Panc1 (cell line): ENCODE measurements at regions not wholly inside any gene's neighbourhood (a gene's known extent, or its start where the extent isn't known, plus 50 kb on each side); places are given as distances from the start of the nearest gene placed in this dataset.

Experiments
- ATAC-seq: fragments of 200-7000 bp; cut with Tn5 transposase; 2 replicates; pipeline ENCODE4 v1.9.1; 2020; ENCODE audit warnings: mild to moderate bottlenecking, moderate library complexity
- BruUV-seq: library from RNA; stranded (reverse); fragments of 400-500 nt; replicated peaks from 2 replicates; lab custom pipeline; 2021; lab: Mats Ljungman, UMichigan
- CTCF ChIA-PET: fragments of 300-600 bp; sonication (Branson Sonifier 250); formaldehyde crosslinking; loops from one replicate; lab custom pipeline; 2022; ENCODE audit warnings: antibody characterized with exemption; lab: Charles Lee
- POLR2A ChIA-PET: fragments of 300-600 bp; sonication (Branson Sonifier 250); formaldehyde crosslinking; loops from one replicate; lab custom pipeline; 2022; ENCODE audit warnings: antibody characterized with exemption; lab: Charles Lee
- DNase-seq: peaks from one replicate; pipeline ENCODE4 v3.0.0-alpha.2; 2010; ENCODE audit warnings: low read depth, low spot score
- H3K27ac ChIP-seq: 2 replicates; pipeline ENCODE4 v1.5.1; 2011; ENCODE audit warnings: mild to moderate bottlenecking, low read length, inconsistent platforms
- H3K27me3 ChIP-seq: fragments of 200-500 bp; sonication (Bioruptor generic); 2 replicates; pipeline ENCODE4 v1.6.0; 2014; ENCODE audit warnings: low read length, inconsistent platforms; ENCODE audit not compliant: control insufficient read depth, insufficient read depth
- H3K36me3 ChIP-seq: fragments of 200-500 bp; sonication (Bioruptor generic); 2 replicates; pipeline ENCODE4 v1.5.1; 2014; ENCODE audit warnings: inconsistent platforms, mild to moderate bottlenecking, low read length, moderate library complexity; ENCODE audit not compliant: control insufficient read depth, insufficient read depth
- H3K4me1 ChIP-seq: 2 replicates; pipeline ENCODE4 v1.5.1; 2011; ENCODE audit warnings: inconsistent platforms, mild to moderate bottlenecking, low read length, moderate library complexity; ENCODE audit not compliant: control insufficient read depth, insufficient read depth
- H3K4me3 ChIP-seq, 2 experiments: 2 replicates each; pipeline ENCODE4 v1.5.1; 2011 to 2012; ENCODE audit warnings: low read depth in 2 of 2, low read length in 2 of 2, mild to moderate bottlenecking in 2 of 2, inconsistent platforms in 1 of 2, moderate library complexity in 1 of 2
- H3K9me3 ChIP-seq: fragments of 200-500 bp; sonication (Bioruptor generic); 2 replicates; pipeline ENCODE4 v1.5.1; 2014; ENCODE audit warnings: low read depth, mild to moderate bottlenecking, inconsistent platforms, low read length, moderate library complexity; ENCODE audit not compliant: control insufficient read depth, insufficient read depth
- CTCF ChIP-seq: fragments of 450-650 bp; IDR thresholded peaks from 2 replicates; pipeline ENCODE4 v1.5.1; 2017; ENCODE audit warnings: mild to moderate bottlenecking
- POLR2AphosphoS5 ChIP-seq: IDR thresholded peaks from 2 replicates; pipeline ENCODE4 v1.6.1; 2012; ENCODE audit warnings: mild to moderate bottlenecking, low read depth, low read length, moderate library complexity
- REST ChIP-seq, 2 experiments: IDR thresholded peaks; 2 replicates each; pipeline ENCODE4 v1.6.1; 2011 to 2012; ENCODE audit warnings: low read depth in 2 of 2, control low read depth in 1 of 2, low read length in 1 of 2, mild to moderate bottlenecking in 1 of 2, moderate library complexity in 1 of 2; ENCODE audit not compliant: insufficient read depth in 1 of 2
- SIN3A ChIP-seq: IDR thresholded peaks from 2 replicates; pipeline ENCODE4 v1.6.1; 2012; ENCODE audit warnings: low read depth, mild to moderate bottlenecking, low read length, moderate library complexity, borderline replicate concordance; ENCODE audit not compliant: insufficient read depth
- TCF7L2 ChIP-seq: IDR thresholded peaks from 2 replicates; pipeline ENCODE4 v1.6.1; 2011; ENCODE audit warnings: mild to moderate bottlenecking, low read depth, low read length, inconsistent platforms
- in situ Hi-C: cut with HindIII; loops from 2 replicates; pipeline ENCODE4 v1.10.0; 2016; ENCODE audit warnings: low sequenced_read_pairs, low pct_unique_long_range_greater_than_20kb
- intact Hi-C: fragments of 100-400 bp; cut with micrococcal nuclease; formaldehyde crosslinking; loops from one replicate; pipeline ENCODE4 v1.10.0; 2022; ENCODE audit not compliant: unreplicated experiment

GRCh38 chr18:78571063-78571785 is 408.4 kb upstream of the SALL3 start:
- no peak overlapping the region for H3K27ac ChIP-seq
- POLR2A ChIA-PET = no interaction called here
- H3K36me3 ChIP-seq = no peaks in the 10 kb centered on the region
- intact Hi-C loops (no loop called here), in situ Hi-C loops (no loop called here)
- CTCF ChIA-PET = no interaction called here
- ATAC-seq = no peak
- no peak overlapping the region for H3K4me3 ChIP-seq
- no peaks in the 10 kb centered on the region for H3K27me3 ChIP-seq
- no TSS peak for BruUV-seq
- no peak for DNase-seq
- TF ChIP-seq REST (IDR thresholded peaks at IDR 0.05; ENCODE audit: insufficient read depth in 1 of 2, low read depth in 2 of 2, low read length in 1 of 2) (no peak), SIN3A (no peak), CTCF (no peak), TCF7L2 (no peak), POLR2AphosphoS5 (no peak)
- H3K4me1 ChIP-seq = no peaks in the 10 kb centered on the region
- H3K9me3 ChIP-seq = peaks cover 5% of the 10 kb centered on the region; the same call in 1 of the 2 replicates

GRCh38 chr18:78571831-78572347 is 407.7 kb upstream of the SALL3 start:
- intact Hi-C loops = no loop called here
- ATAC-seq = no peak
- no peak for DNase-seq
- Histone ChIP-seq H3K27ac (no peak overlapping the region), H3K4me3 (no peak overlapping the region), H3K27me3 (no peaks in the 10 kb centered on the region), H3K9me3 (peaks cover 5% of the 10 kb centered on the region; the same call in 1 of the 2 replicates), H3K4me1 (no peaks in the 10 kb centered on the region), H3K36me3 (no peaks in the 10 kb centered on the region)
- ChIA-PET POLR2A (no interaction called here), CTCF (no interaction called here)
- TF ChIP-seq SIN3A = no peak
- TF ChIP-seq POLR2AphosphoS5 = no peak
- no peak for TF ChIP-seq TCF7L2
- no peak for TF ChIP-seq REST (IDR thresholded peaks at IDR 0.05; ENCODE audit: insufficient read depth in 1 of 2, low read depth in 2 of 2, low read length in 1 of 2)
- no peak for TF ChIP-seq CTCF
- no TSS peak for BruUV-seq
- in situ Hi-C loops = no loop called here
